GM13976 (cell line): ENCODE measurements at regions not wholly inside any gene's neighbourhood (a gene's known extent, or its start where the extent isn't known, plus 50 kb on each side); places are given as distances from the start of the nearest gene placed in this dataset.

Experiments
- DNase-seq: peaks from one replicate; pipeline ENCODE4 v3.0.0; 2012; ENCODE audit warnings: low spot score
- CTCF ChIP-seq: IDR thresholded peaks from 2 replicates; pipeline ENCODE4 v1.5.1; 2012; ENCODE audit warnings: borderline replicate concordance, mild to moderate bottlenecking; ENCODE audit not compliant: insufficient read depth; ENCODE audit errors: extremely low read depth, missing control alignments, control extremely low read depth
- in situ Hi-C: fragments of 300-500 bp; cut with MboI; formaldehyde crosslinking; loops from one replicate; pipeline ENCODE4 v1.12.0; 2022; ENCODE audit warnings: low sequenced_read_pairs, mixed read lengths, inconsistent platforms; ENCODE audit not compliant: unreplicated experiment

- DNase-seq, result no peak
- in situ Hi-C loops, result no loop called here
- no peak for TF ChIP-seq CTCF
These were observed 386.6 kb upstream of the PRICKLE1 start for GRCh38 chr12:42976122-42976521.

- in situ Hi-C loops, result no loop called here
- no peak for DNase-seq
- no peak for TF ChIP-seq CTCF
These were observed 379.8 kb upstream of the PRICKLE1 start for GRCh38 chr12:42969355-42969754.

GRCh38 chr12:42968426-42968825 lies 378.9 kb upstream of the PRICKLE1 start:
- no peak for TF ChIP-seq CTCF
- DNase-seq, result no peak
- in situ Hi-C loops, result no loop called here

- in situ Hi-C loops, result no loop called here
- no peak for TF ChIP-seq CTCF
- DNase-seq, result no peak
These were observed 378.3 kb upstream of the PRICKLE1 start for GRCh38 chr12:42967850-42968249.

- in situ Hi-C loops, result no loop called here
- no peak for DNase-seq
- no peak for TF ChIP-seq CTCF
These were observed 374.4 kb upstream of the PRICKLE1 start for GRCh38 chr12:42963988-42964387.

- in situ Hi-C loops, result no loop called here
- no peak for TF ChIP-seq CTCF
- no peak for DNase-seq
These were observed 372.8 kb upstream of the PRICKLE1 start for GRCh38 chr12:42962384-42962783.

- no peak for DNase-seq
- in situ Hi-C loops, result no loop called here
- TF ChIP-seq CTCF, result no peak
These were observed 371.8 kb upstream of the PRICKLE1 start for GRCh38 chr12:42961395-42961794.
